ENCODE measurements at regions not wholly inside any gene's neighbourhood (a gene's known extent, or its start where the extent isn't known, plus 50 kb on each side); places are given as distances from the start of the nearest gene placed in this dataset.

DNA sequence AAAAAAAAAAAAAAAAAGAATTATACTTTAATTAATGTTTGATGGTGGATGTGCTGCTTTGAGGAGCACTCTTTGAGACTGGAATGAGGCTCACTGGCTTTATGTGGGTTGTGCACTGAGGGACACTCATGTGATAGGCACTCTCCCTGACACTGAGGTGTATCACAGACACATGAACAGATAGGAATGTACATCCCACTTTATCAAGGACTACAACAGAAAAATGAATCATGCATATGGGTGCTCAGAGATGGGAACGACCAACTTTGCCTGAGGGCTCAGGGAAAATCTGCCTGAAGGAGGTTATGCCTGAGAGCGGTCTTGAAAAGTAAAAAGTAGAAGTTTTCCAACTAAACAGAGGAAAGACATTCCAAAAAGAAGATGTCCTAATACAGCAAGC lies 97.7 kb upstream of the RBPJ start:
- no peak for TF ChIP-seq CTCF (IDR thresholded peaks at IDR 0.05)
- TF ChIP-seq POLR2A (IDR thresholded peaks at IDR 0.05), result no peak
